ENCODE measurements at regions not wholly inside any gene's neighbourhood (a gene's known extent, or its start where the extent isn't known, plus 50 kb on each side); places are given as distances from the start of the nearest gene placed in this dataset.

DNA sequence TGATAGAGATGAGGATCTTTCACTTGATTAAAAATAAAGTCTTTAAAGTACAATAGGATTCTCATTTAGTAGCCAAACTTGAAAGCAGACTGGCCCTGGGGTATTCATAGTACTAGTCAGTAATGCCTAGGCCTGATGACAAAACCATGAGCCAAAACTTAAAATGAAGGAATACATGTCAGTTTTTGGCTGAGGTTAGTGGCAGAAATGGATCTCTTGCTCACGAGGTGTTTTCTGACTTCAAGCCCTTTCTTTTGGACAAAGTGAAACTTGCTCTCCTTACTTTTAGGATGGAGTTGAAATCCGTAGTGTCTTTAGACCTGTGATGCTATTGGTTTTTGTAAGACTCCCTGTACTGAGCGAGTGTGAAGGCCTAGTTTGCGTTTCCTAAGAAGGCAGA is 157.7 kb downstream of the CCNG2 start:
- TF ChIP-seq, protein P1, sequence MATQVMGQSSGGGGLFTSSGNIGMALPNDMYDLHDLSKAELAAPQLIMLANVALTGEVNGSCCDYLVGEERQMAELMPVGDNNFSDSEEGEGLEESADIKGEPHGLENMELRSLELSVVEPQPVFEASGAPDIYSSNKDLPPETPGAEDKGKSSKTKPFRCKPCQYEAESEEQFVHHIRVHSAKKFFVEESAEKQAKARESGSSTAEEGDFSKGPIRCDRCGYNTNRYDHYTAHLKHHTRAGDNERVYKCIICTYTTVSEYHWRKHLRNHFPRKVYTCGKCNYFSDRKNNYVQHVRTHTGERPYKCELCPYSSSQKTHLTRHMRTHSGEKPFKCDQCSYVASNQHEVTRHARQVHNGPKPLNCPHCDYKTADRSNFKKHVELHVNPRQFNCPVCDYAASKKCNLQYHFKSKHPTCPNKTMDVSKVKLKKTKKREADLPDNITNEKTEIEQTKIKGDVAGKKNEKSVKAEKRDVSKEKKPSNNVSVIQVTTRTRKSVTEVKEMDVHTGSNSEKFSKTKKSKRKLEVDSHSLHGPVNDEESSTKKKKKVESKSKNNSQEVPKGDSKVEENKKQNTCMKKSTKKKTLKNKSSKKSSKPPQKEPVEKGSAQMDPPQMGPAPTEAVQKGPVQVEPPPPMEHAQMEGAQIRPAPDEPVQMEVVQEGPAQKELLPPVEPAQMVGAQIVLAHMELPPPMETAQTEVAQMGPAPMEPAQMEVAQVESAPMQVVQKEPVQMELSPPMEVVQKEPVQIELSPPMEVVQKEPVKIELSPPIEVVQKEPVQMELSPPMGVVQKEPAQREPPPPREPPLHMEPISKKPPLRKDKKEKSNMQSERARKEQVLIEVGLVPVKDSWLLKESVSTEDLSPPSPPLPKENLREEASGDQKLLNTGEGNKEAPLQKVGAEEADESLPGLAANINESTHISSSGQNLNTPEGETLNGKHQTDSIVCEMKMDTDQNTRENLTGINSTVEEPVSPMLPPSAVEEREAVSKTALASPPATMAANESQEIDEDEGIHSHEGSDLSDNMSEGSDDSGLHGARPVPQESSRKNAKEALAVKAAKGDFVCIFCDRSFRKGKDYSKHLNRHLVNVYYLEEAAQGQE (IDR thresholded peaks at IDR 0.05; ENCODE audit: insufficient read depth in 1 of 2, low read depth in 2 of 2, low read length in 2 of 2): no peak
- no peak for TF ChIP-seq TAF1 (IDR thresholded peaks at IDR 0.05; ENCODE audit: borderline replicate concordance, insufficient read depth, low read length)
- TF ChIP-seq SIN3A (IDR thresholded peaks at IDR 0.05; ENCODE audit: borderline replicate concordance, insufficient read depth, low read length): no peak
- no peak for TF ChIP-seq POLR2AphosphoS5 (IDR thresholded peaks at IDR 0.05; ENCODE audit: low read depth, low read length)
- TF ChIP-seq FOXP2 (optimal IDR thresholded peaks at IDR 0.05; ENCODE audit: borderline replicate concordance, extremely low read depth, extremely low read length, insufficient read depth): no peak

DNA sequence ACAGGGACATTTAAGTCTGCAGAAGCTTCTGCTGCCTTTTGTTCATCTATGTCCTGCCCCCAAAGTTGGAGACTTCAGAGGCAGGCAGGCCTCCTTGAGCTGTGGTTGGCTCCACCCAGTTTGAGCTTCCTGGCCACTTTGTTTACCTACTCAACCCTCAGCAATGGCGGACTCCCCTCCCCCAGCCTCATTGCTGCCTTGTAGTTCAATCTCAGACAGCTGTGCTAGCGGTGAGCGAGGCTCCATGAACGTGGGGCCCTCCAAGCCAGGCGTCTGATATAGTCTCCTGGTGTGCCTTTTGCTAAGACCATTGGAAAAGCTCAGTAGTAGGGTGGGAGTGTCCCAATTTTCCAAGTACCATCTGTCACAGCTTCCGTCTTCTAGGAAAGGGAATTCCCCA is 170.1 kb downstream of the CCNG2 start:
- TF ChIP-seq SIN3A (IDR thresholded peaks at IDR 0.05; ENCODE audit: borderline replicate concordance, insufficient read depth, low read length) (no peak), TAF1 (IDR thresholded peaks at IDR 0.05; ENCODE audit: borderline replicate concordance, insufficient read depth, low read length) (no peak), POLR2AphosphoS5 (IDR thresholded peaks at IDR 0.05; ENCODE audit: low read depth, low read length) (no peak), FOXP2 (optimal IDR thresholded peaks at IDR 0.05; ENCODE audit: borderline replicate concordance, extremely low read depth, extremely low read length, insufficient read depth) (no peak)
- TF ChIP-seq, protein P1 (IDR thresholded peaks at IDR 0.05; ENCODE audit: insufficient read depth in 1 of 2, low read depth in 2 of 2, low read length in 2 of 2): no peak

DNA sequence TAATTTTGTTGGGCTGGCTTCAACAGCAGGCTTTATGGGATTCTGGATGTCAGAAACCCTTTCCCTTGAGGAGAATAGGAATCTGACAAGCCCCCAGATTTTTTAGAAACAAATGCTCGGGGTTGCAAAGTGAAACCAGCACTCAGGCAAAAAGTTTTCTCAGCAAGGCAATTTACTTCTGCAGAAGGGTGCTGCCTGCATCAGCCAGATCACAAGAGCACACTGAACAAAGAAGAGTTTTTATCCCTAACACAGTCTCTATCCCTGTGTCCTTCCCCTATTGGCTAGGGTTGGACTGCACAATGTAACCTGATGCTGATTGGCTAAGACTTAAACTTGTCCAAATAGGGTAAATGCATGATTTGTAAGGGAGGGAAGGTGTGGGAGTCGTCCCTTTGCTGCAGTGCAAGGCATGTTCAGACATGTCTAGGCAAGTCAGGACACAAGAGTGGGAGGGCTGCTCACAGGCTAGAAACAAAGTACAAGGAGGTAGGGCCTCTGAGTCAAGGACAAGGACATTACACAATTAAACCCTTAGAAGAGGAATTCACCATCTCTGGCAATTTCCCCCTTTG is 175.8 kb downstream of the CCNG2 start:
- TF ChIP-seq TAF1 (IDR thresholded peaks at IDR 0.05; ENCODE audit: borderline replicate concordance, insufficient read depth, low read length): no peak
- no peak for TF ChIP-seq POLR2AphosphoS5 (IDR thresholded peaks at IDR 0.05; ENCODE audit: low read depth, low read length)
- TF ChIP-seq, protein P1 (IDR thresholded peaks at IDR 0.05; ENCODE audit: insufficient read depth in 1 of 2, low read depth in 2 of 2, low read length in 2 of 2): no peak
- TF ChIP-seq FOXP2 (optimal IDR thresholded peaks at IDR 0.05; ENCODE audit: borderline replicate concordance, extremely low read depth, extremely low read length, insufficient read depth): no peak
- TF ChIP-seq SIN3A (IDR thresholded peaks at IDR 0.05; ENCODE audit: borderline replicate concordance, insufficient read depth, low read length): no peak

DNA sequence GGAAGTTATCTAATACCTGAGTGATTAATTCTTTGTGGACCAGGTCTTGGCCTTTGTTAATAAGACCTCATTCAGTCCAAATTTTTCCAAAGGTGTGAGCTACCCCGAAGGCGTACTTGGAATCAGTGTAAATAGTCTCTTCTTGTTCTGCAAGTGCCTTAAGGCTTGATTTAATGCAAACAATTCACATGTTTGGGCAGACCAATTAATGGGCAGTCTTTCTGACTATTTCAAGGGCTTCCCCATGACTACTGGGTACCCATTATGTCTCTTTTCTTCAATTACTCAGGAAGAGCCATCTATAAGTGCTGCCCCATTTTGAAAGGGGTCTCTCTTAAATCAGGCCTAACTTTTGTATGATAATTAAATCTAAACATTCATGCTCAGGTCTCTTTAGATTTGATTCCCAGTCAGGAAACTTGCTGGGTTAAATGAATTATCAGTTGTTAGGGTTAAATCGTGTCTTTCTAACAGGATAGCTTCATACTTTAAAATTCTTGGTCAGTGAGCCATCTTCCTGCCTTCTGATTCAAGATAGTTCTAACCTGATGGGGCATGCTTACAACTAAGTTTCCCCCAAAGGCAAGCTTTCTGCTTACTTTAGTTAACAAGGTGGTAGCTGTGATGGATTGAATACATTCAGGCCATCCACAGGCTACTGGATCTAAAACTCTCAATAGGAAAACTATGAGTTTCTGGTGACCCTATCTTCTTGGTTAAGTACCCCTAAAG is 179.6 kb downstream of the CCNG2 start:
- TF ChIP-seq FOXP2 (optimal IDR thresholded peaks at IDR 0.05; ENCODE audit: borderline replicate concordance, extremely low read depth, extremely low read length, insufficient read depth): no peak
- TF ChIP-seq, protein P1 (IDR thresholded peaks at IDR 0.05; ENCODE audit: insufficient read depth in 1 of 2, low read depth in 2 of 2, low read length in 2 of 2): no peak
- TF ChIP-seq POLR2AphosphoS5 (IDR thresholded peaks at IDR 0.05; ENCODE audit: low read depth, low read length): no peak
- no peak for TF ChIP-seq TAF1 (IDR thresholded peaks at IDR 0.05; ENCODE audit: borderline replicate concordance, insufficient read depth, low read length)

Data from PFSK-1 (cell line).